Transverse colon (tissue), 4 donors: ENCODE measurements at regions not wholly inside any gene's neighbourhood (a gene's known extent, or its start where the extent isn't known, plus 50 kb on each side); places are given as distances from the start of the nearest gene placed in this dataset.

ENCODE experiments used
- DNase-seq: peaks from one replicate; pipeline ENCODE4 v3.0.0-alpha.2; 2019
- H3K27ac ChIP-seq, 4 donors: fragments of 200-600 bp; sonication (generic); 2 replicates each; pipeline ENCODE4 v1.5.1; 2016 to 2018; ENCODE audit warnings: inconsistent platforms in 4 of 4
- H3K27me3 ChIP-seq: fragments of 200-600 bp; sonication (generic); 2 replicates; pipeline ENCODE4 v1.5.1; 2017; ENCODE audit warnings: inconsistent platforms
- H3K36me3 ChIP-seq, 4 donors: fragments of 200-600 bp; sonication (generic); 2 replicates each; pipeline ENCODE4 v1.5.1; 2017 to 2019; ENCODE audit warnings: inconsistent platforms in 4 of 4
- H3K4me1 ChIP-seq, 4 donors: fragments of 200-600 bp; sonication (generic); 2 replicates each; pipeline ENCODE4 v1.5.1; 2017 to 2020; ENCODE audit warnings: inconsistent platforms in 4 of 4
- H3K4me3 ChIP-seq, 4 donors: fragments of 200-600 bp; sonication (generic); 1 replicate in 1 of 4; 2 replicates in 3 of 4; pipeline versions ENCODE4 v1.5.1 to v1.6.1; 2017 to 2019; ENCODE audit warnings: inconsistent platforms in 4 of 4
- H3K9me3 ChIP-seq, 2 donors: fragments of 200-600 bp; sonication (generic); 2 replicates each; pipeline ENCODE4 v1.5.1; 2017 to 2019; ENCODE audit warnings: inconsistent platforms in 2 of 2
- CTCF ChIP-seq, 5 experiments: fragments of 200-600 bp in 3 of 5; fragments of 450-650 bp in 2 of 5; sonication (generic) in 3 of 5; IDR thresholded peaks; 1 replicate in 2 of 5; 2 replicates in 3 of 5; pipeline ENCODE4 v1.5.1; 2016 to 2017; ENCODE audit warnings: antibody characterized with exemption in 5 of 5, inconsistent platforms in 3 of 5, mild to moderate bottlenecking in 2 of 5, moderate library complexity in 1 of 5
- EP300 ChIP-seq: sonication (generic); formaldehyde crosslinking; IDR thresholded peaks from one replicate; pipeline ENCODE4 v1.6.1; 2017; ENCODE audit warnings: antibody characterized with exemption, low read depth
- POLR2A ChIP-seq: fragments of 450-650 bp; IDR thresholded peaks from one replicate; pipeline ENCODE4 v1.6.1; 2016; ENCODE audit warnings: antibody characterized with exemption, mild to moderate bottlenecking, moderate library complexity
- POLR2AphosphoS5 ChIP-seq, 3 donors: sonication (generic); formaldehyde crosslinking; IDR thresholded peaks; one replicate each; pipeline ENCODE4 v1.6.1; 2016; ENCODE audit warnings: antibody characterized with exemption in 3 of 3
- WGBS, 2 donors: methylation state at CpG; one replicate each; pipeline ENCODE4 v1.1.5; 2018; ENCODE audit warnings: low coverage in 1 of 2; 5-methylcytosine and 5-hydroxymethylcytosine counted together
- in situ Hi-C, 4 donors: fragments of 200-750 bp; cut with MboI; loops; one replicate each; pipeline versions ENCODE4 v1.15.0 to v1.15.1; 2017; ENCODE audit warnings: low sequenced_read_pairs in 3 of 4, low pct_ligation_motif_present in 1 of 4, low pct_unique_long_range_greater_than_20kb in 1 of 4
- intact Hi-C: fragments of 100-400 bp; cut with DNase I; formaldehyde crosslinking; loops from one replicate; pipeline ENCODE4 v1.15.1; 2023; ENCODE audit warnings: low total_unique reads

GRCh38 chr10:28743576-28743975, 66.3 kb downstream of the BAMBI start:
- no peak for TF ChIP-seq CTCF (IDR thresholded peaks at IDR 0.05)
- TF ChIP-seq POLR2A: no peak
- no peak for TF ChIP-seq POLR2AphosphoS5 (IDR thresholded peaks at IDR 0.05)
- TF ChIP-seq EP300: no peak
- WGBS, 2 donors: 64 to 66% methylated on average over 6 of the region's 6 CpGs
- Histone ChIP-seq H3K9me3 (no peaks in the 10 kb centered on the region), H3K27ac (no peak overlapping the region), H3K4me1 (no peaks in the 10 kb centered on the region), H3K4me3 (no peak overlapping the region), H3K27me3 (no peaks in the 10 kb centered on the region), H3K36me3 (no peaks in the 10 kb centered on the region)
- intact Hi-C loops: no loop called here
- no peak for DNase-seq
- in situ Hi-C loops: no loop called here

DNA sequence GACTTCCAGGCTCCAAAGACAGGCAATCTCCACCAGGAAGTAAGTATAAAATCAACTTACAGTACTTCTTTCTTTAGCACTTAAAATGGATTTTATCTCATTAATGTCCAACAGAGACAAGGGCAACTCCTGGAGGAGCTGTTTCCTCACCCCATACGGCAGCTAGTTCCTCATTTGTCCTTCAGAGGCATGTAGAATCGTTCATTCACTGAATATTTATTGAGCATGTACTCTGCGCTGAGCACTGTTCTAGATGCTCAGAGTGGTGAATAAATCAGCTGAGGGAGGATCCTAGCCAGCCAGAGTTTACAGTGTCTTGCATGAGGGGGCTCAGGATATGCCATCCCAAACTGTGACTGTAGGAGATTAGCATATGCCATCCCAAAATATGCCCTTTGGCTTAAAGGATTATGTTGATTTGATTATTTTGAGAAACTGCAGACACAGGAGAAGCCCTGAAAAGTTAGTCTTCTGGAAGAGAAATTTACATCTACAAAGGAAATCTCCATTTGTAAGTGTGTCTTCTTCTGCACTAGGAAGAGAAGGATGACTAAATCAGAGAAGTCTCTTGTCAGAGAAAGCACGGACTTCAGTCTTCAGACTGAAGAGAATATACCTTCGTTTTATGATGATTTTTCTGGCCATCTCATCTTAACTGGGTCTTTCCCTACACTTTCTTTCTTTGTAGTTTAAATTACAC, 66.9 kb downstream of the BAMBI start:
- in situ Hi-C loops: no loop called here
- Histone ChIP-seq H3K27ac (no peak overlapping the region), H3K36me3 (no peaks in the 10 kb centered on the region), H3K4me1 (no peaks in the 10 kb centered on the region), H3K4me3 (no peak overlapping the region), H3K9me3 (no peaks in the 10 kb centered on the region), H3K27me3 (no peaks in the 10 kb centered on the region)
- DNase-seq: no peak
- TF ChIP-seq CTCF (IDR thresholded peaks at IDR 0.05) (no peak), POLR2A (no peak), EP300 (no peak), POLR2AphosphoS5 (IDR thresholded peaks at IDR 0.05) (no peak)
- WGBS, 2 donors: 52 to 66% methylated on average over 5 of the region's 5 CpGs
- intact Hi-C loops: no loop called here

- Histone ChIP-seq H3K27me3 (no peaks in the 10 kb centered on the region), H3K4me3 (no peak overlapping the region), H3K27ac (no peak overlapping the region), H3K9me3 (no peaks in the 10 kb centered on the region), H3K36me3 (no peaks in the 10 kb centered on the region), H3K4me1 (no peaks in the 10 kb centered on the region)
- intact Hi-C loops: no loop called here
- in situ Hi-C loops: no loop called here
- 64 to 72% methylated on average over 3 of the region's 3 CpGs for WGBS, 2 donors
- TF ChIP-seq POLR2AphosphoS5 (IDR thresholded peaks at IDR 0.05) (no peak), EP300 (no peak), POLR2A (no peak), CTCF (IDR thresholded peaks at IDR 0.05) (no peak)
- no peak for DNase-seq
Measured at GRCh38 chr10:28754930-28755718, 77.8 kb downstream of the BAMBI start.

DNA sequence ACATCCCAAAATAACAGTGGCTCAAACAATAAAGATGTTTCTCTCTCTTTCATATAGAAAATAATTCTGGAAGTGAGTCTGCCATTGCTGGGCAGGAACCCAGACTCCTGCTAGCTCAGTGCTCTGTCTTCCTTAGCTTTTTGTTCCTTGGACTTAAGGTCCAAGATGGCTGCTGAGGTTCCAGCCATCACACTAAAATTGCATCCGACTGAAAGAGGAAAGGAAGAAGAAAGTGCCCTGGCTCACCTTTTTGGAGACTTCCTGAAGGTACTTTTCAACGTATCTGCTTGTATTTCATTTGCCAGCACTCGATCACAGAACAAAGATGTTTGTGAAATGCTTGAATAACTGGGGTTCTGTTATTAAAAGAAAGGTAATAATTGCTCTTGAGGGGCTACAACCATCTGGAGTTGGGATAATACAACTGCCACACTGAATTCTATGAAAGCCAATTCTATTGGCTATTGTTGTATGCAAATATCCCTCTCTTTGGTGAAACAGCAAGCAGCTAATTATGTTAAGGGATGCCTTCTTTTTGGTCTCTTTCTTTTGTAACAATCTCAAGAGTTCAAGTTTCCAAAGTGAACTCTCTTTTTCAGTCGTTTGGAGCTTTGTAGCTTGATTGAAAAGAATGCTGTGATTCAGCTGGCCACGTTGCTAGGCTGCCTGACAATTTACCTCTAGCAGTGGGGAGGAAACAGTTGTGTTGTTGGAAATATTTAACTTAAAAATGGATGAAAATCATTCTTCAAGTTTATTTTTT, 83.9 kb downstream of the BAMBI start:
- Histone ChIP-seq H3K4me3 (no peak overlapping the region), H3K36me3 (no peaks in the 10 kb centered on the region), H3K27ac (no peak overlapping the region), H3K27me3 (no peaks in the 10 kb centered on the region), H3K9me3 (no peaks in the 10 kb centered on the region), H3K4me1 (no peaks in the 10 kb centered on the region)
- no peak for TF ChIP-seq POLR2AphosphoS5 (IDR thresholded peaks at IDR 0.05)
- TF ChIP-seq EP300: no peak
- no peak for TF ChIP-seq CTCF (IDR thresholded peaks at IDR 0.05)
- no peak for TF ChIP-seq POLR2A
- in situ Hi-C loops: no loop called here
- intact Hi-C loops: no loop called here
- WGBS, 2 donors: 54 to 71% methylated on average over 4 to 5 of the region's 5 CpGs
- DNase-seq: no peak
